Keratinocyte (primary cell): ENCODE measurements at regions not wholly inside any gene's neighbourhood (a gene's known extent, or its start where the extent isn't known, plus 50 kb on each side); places are given as distances from the start of the nearest gene placed in this dataset.

ENCODE experiments used
- EZH2 ChIP-seq: IDR thresholded peaks from one replicate; pipeline ENCODE4 v1.6.1; 2012; ENCODE audit warnings: inconsistent platforms, mild to moderate bottlenecking, low read length, moderate library complexity
- TF ChIP-seq, protein P1 (sequence below), 3 experiments: IDR thresholded peaks in 1 of 3; conservative IDR thresholded peaks in 1 of 3; optimal IDR thresholded peaks in 1 of 3; 2 replicates in 2 of 3; 3 replicates in 1 of 3; pipeline versions ENCODE3 to v1.5.1; 2011; ENCODE audit warnings: low read length in 3 of 3, mild to moderate bottlenecking in 3 of 3, moderate library complexity in 2 of 3, control low read depth in 1 of 3, inconsistent platforms in 1 of 3; ENCODE audit not compliant: insufficient read depth in 2 of 3; ENCODE audit errors: extremely low read depth in 1 of 3

DNA sequence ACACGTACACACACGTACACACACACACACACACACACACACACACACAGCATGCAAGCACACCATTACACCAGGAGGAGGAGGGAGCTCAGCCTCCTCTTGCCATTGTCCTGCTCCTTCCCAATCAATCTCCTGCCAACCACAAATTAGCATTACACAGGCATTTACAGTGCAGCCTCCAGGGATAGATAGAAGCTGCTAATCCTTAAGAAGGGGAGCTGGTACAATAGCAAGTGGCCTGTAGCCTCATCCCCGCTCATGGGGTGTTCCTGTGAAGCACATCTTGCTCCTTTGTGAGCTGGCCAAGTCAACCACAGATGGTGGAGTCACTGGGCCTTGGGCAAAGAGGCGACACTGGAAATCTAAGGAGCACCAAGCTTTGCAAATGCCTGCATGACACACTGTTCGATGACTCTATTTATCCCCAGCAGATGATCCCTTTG is 110.3 kb upstream of the PKDCC start:
- TF ChIP-seq, protein P1, sequence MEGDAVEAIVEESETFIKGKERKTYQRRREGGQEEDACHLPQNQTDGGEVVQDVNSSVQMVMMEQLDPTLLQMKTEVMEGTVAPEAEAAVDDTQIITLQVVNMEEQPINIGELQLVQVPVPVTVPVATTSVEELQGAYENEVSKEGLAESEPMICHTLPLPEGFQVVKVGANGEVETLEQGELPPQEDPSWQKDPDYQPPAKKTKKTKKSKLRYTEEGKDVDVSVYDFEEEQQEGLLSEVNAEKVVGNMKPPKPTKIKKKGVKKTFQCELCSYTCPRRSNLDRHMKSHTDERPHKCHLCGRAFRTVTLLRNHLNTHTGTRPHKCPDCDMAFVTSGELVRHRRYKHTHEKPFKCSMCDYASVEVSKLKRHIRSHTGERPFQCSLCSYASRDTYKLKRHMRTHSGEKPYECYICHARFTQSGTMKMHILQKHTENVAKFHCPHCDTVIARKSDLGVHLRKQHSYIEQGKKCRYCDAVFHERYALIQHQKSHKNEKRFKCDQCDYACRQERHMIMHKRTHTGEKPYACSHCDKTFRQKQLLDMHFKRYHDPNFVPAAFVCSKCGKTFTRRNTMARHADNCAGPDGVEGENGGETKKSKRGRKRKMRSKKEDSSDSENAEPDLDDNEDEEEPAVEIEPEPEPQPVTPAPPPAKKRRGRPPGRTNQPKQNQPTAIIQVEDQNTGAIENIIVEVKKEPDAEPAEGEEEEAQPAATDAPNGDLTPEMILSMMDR (optimal IDR thresholded peaks at IDR 0.05 in 1 of 3, IDR thresholded peaks at IDR 0.05 in 1 of 3, conservative IDR thresholded peaks at IDR 0.05 in 1 of 3; ENCODE audit: extremely low read depth in 1 of 3, insufficient read depth in 2 of 3, low read length in 3 of 3) = no peak
- TF ChIP-seq EZH2 = no peak
